ENCODE measurements at regions not wholly inside any gene's neighbourhood (a gene's known extent, or its start where the extent isn't known, plus 50 kb on each side); places are given as distances from the start of the nearest gene placed in this dataset.

DNA sequence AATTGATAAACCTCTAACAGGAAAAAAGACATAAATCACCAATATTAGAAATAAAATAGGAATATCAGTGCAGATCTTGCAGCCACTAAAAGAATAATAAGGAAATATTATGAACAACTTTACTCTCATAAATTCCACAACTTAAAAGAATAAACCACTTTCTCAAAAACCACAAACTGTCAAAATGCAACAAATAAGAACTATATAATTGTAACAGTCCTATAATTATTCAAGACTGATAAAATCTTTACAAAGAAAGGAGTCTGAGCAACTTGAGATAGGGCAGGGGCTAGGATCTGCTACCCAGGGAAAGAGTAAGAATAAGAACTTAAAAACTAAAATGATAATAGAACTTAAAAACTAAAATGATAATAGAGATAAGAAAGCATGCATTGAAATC, 169.5 kb upstream of the GDF10 start:
- Histone ChIP-seq H3K9me3 (ENCODE audit: control insufficient read depth in 4 of 4, low read length in 3 of 4) (no peaks in the 10 kb centered on the region), H3K27ac (ENCODE audit: low read depth in 1 of 2, low read length in 2 of 2) (no peak overlapping the region), H3K4me1 (ENCODE audit: control insufficient read depth in 4 of 4, insufficient read depth in 4 of 4, low read length in 3 of 4) (no peaks in the 10 kb centered on the region), H3K36me3 (ENCODE audit: control insufficient read depth in 4 of 4, insufficient read depth in 3 of 4, low read depth in 1 of 4, low read length in 3 of 4) (no peaks in the 10 kb centered on the region), H3K27me3 (ENCODE audit: control insufficient read depth in 4 of 4, insufficient read depth in 4 of 4, low read length in 3 of 4) (no peaks in the 10 kb centered on the region), H3K9ac (ENCODE audit: low read depth in 1 of 2, low read length in 2 of 2) (no peak overlapping the region), H3K4me3 (ENCODE audit: low read depth in 1 of 3, low read length in 3 of 3) (no peak overlapping the region)
- TF ChIP-seq EGR1 (IDR thresholded peaks at IDR 0.05; ENCODE audit: low read depth in 2 of 2) (no peak), SP1 (IDR thresholded peaks at IDR 0.05) (no peak), FOXA1 (IDR thresholded peaks at IDR 0.05) (no peak), ZBTB33 (IDR thresholded peaks at IDR 0.05) (no peak), NR2F2 (IDR thresholded peaks at IDR 0.05) (no peak), HNF4A (conservative IDR thresholded peaks at IDR 0.05) (no peak), REST (IDR thresholded peaks at IDR 0.05) (no peak), HNF4G (IDR thresholded peaks at IDR 0.05) (no peak), FOXA2 (IDR thresholded peaks at IDR 0.05) (no peak)
- TF ChIP-seq, protein P1, sequence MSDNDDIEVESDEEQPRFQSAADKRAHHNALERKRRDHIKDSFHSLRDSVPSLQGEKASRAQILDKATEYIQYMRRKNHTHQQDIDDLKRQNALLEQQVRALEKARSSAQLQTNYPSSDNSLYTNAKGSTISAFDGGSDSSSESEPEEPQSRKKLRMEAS (IDR thresholded peaks at IDR 0.05) = no peak
- DNase-seq (ENCODE audit: low spot score) = no peak

GRCh38 chr10:47133871-47134570, 166.0 kb upstream of the GDF10 start:
- TF ChIP-seq, protein P2, sequence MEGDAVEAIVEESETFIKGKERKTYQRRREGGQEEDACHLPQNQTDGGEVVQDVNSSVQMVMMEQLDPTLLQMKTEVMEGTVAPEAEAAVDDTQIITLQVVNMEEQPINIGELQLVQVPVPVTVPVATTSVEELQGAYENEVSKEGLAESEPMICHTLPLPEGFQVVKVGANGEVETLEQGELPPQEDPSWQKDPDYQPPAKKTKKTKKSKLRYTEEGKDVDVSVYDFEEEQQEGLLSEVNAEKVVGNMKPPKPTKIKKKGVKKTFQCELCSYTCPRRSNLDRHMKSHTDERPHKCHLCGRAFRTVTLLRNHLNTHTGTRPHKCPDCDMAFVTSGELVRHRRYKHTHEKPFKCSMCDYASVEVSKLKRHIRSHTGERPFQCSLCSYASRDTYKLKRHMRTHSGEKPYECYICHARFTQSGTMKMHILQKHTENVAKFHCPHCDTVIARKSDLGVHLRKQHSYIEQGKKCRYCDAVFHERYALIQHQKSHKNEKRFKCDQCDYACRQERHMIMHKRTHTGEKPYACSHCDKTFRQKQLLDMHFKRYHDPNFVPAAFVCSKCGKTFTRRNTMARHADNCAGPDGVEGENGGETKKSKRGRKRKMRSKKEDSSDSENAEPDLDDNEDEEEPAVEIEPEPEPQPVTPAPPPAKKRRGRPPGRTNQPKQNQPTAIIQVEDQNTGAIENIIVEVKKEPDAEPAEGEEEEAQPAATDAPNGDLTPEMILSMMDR (IDR thresholded peaks at IDR 0.05; ENCODE audit: low read depth, low read length, missing input control) = no peak
- TF ChIP-seq YY1 (IDR thresholded peaks at IDR 0.05) (no peak), ATF3 (IDR thresholded peaks at IDR 0.05) (no peak), EGR1 (IDR thresholded peaks at IDR 0.05; ENCODE audit: low read depth in 2 of 2) (no peak), RXRA (IDR thresholded peaks at IDR 0.05) (no peak)
- Histone ChIP-seq H3K4me3 (ENCODE audit: low read depth in 1 of 3, low read length in 3 of 3) (no peak overlapping the region), H3K4me1 (ENCODE audit: control insufficient read depth in 4 of 4, insufficient read depth in 4 of 4, low read length in 3 of 4) (no peaks in the 10 kb centered on the region), H3K27me3 (ENCODE audit: control insufficient read depth in 4 of 4, insufficient read depth in 4 of 4, low read length in 3 of 4) (no peaks in the 10 kb centered on the region), H3K36me3 (ENCODE audit: control insufficient read depth in 4 of 4, insufficient read depth in 3 of 4, low read depth in 1 of 4, low read length in 3 of 4) (no peaks in the 10 kb centered on the region), H3K27ac (ENCODE audit: low read depth in 1 of 2, low read length in 2 of 2) (no peak overlapping the region), H3K9ac (ENCODE audit: low read depth in 1 of 2, low read length in 2 of 2) (no peak overlapping the region), H3K9me3 (ENCODE audit: control insufficient read depth in 4 of 4, low read length in 3 of 4) (no peaks in the 10 kb centered on the region)
- DNase-seq (ENCODE audit: low spot score) = no peak
- 73% methylated on average over 6 of the region's 6 CpGs for WGBS

Data from liver (tissue), 8 donors.